ENCODE measurements at regions not wholly inside any gene's neighbourhood (a gene's known extent, or its start where the extent isn't known, plus 50 kb on each side); places are given as distances from the start of the nearest gene placed in this dataset.
A peak's percentile ranks its signal among the peaks of the same experiment; 100 is the strongest.

GRCh38 chr12:92362785-92363184 lies 217.1 kb upstream of the BTG1 start:
- Histone ChIP-seq H3K4me1 (peaks cover 0 to 44% (median 4%) of the 10 kb centered on the region in 12 donors), H3K36me3 (no peaks in the 10 kb centered on the region), H3K27me3 (no peaks in the 10 kb centered on the region), H3K4me3 (peak overlapping the region in 7 of 12 donors; percentile 6 to 48 (median 29)), H3K9me3 (no peaks in the 10 kb centered on the region), H3K27ac (peak overlapping the region in 5 of 12 donors; percentile 30 to 88 (median 56))
- DNase-seq (no peak), ATAC-seq (no peak)
- no peak for TF ChIP-seq CTCF (IDR thresholded peaks at IDR 0.05)
- TF ChIP-seq POLR2A (IDR thresholded peaks at IDR 0.05) = no peak
- WGBS, 4 donors = 40 to 62% (median 47%) methylated on average over 3 of the region's 3 CpGs
- intact Hi-C loops (cut with DNase I) = no loop called here

- no peak for DNase-seq
- Histone ChIP-seq H3K36me3 (no peaks in the 10 kb centered on the region), H3K9me3 (no peaks in the 10 kb centered on the region), H3K27ac (no peak overlapping the region), H3K27me3 (no peaks in the 10 kb centered on the region), H3K4me1 (peaks cover 0 to 44% (median 4%) of the 10 kb centered on the region in 12 donors), H3K4me3 (no peak overlapping the region)
- intact Hi-C loops (cut with DNase I) = no loop called here
- no peak for ATAC-seq
- TF ChIP-seq POLR2A (IDR thresholded peaks at IDR 0.05) = no peak
- no peak for TF ChIP-seq CTCF (IDR thresholded peaks at IDR 0.05)
- WGBS, 4 donors = 75 to 93% (median 88%) methylated on average over 6 of the region's 6 CpGs
Measured at GRCh38 chr12:92362126-92362525, 216.5 kb upstream of the BTG1 start.

- Histone ChIP-seq H3K36me3 (no peaks in the 10 kb centered on the region), H3K27me3 (no peaks in the 10 kb centered on the region), H3K4me1 (peaks cover 0 to 48% (median 4%) of the 10 kb centered on the region in 12 donors), H3K4me3 (no peak overlapping the region), H3K9me3 (no peaks in the 10 kb centered on the region), H3K27ac (peak overlapping the region in 1 of 12 donors; percentile 33)
- WGBS, 4 donors = 76 to 88% (median 85%) methylated on average over 2 of the region's 2 CpGs
- no peak for TF ChIP-seq CTCF (IDR thresholded peaks at IDR 0.05)
- TF ChIP-seq POLR2A (IDR thresholded peaks at IDR 0.05) = no peak
- DNase-seq (no peak), ATAC-seq (no peak)
- intact Hi-C loops (cut with DNase I) = no loop called here
Measured at GRCh38 chr12:92360543-92360942, 214.9 kb upstream of the BTG1 start.

GRCh38 chr12:92359581-92360209 lies 214.0 kb upstream of the BTG1 start:
- intact Hi-C loops (cut with DNase I) = no loop called here

More at GRCh38 chr12:92359581-92360209, 214.0 kb upstream of the BTG1 start:
- WGBS, 4 donors = 93 to 96% (median 95%) methylated on average over 2 of the region's 2 CpGs
- no peaks in the 10 kb centered on the region for H3K36me3 ChIP-seq
- no peaks in the 10 kb centered on the region for H3K9me3 ChIP-seq
- DNase-seq = no peak
- no peak for ATAC-seq
- TF ChIP-seq POLR2A (IDR thresholded peaks at IDR 0.05) = no peak
- no peak for TF ChIP-seq CTCF (IDR thresholded peaks at IDR 0.05)
- no peak overlapping the region for H3K27ac ChIP-seq
- no peak overlapping the region for H3K4me3 ChIP-seq
- H3K27me3 ChIP-seq = no peaks in the 10 kb centered on the region
- H3K4me1 ChIP-seq = peaks cover 0 to 44% (median 4%) of the 10 kb centered on the region in 12 donors

All from heart left ventricle (tissue), 16 donors.